ENCODE measurements at regions not wholly inside any gene's neighbourhood (a gene's known extent, or its start where the extent isn't known, plus 50 kb on each side); places are given as distances from the start of the nearest gene placed in this dataset.

DNA sequence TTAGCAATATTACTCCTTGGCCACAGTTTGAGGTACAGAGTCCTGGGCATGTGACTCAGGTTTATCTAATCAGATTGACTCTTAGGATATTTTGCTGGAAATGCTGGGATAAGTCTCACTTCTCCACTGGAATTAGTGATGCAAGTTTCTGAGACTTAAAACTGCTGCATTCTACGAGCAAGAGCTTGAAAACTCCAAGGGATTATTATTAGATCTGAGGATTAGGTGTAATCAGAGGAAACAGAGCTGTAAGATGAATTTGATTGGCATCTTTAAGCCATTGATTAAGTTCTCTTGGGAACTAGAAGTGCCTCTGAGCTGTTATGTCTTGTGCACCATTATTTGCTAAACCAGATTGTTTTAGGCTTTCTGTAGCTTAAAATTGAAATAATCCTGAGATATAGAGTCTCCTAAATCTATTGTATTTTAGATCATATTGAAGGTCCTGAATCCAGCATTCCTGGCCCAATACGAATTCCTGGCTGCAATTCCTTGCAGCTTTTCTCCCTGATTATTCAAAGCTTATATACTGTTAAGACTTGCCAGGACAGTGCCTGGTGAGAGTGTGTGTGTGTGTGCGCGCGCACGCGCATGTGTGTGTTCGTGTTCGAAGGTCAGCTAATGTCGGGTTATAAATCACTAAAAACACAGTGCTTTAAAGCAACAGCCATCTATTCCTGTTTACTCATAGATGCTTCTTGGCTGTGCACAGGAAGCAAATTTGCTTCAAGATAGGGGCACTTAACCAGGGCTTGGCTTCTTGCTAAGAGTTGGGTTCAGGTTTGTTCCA lies 735.1 kb downstream of the STIM2 start:
- no peak for FAIRE-seq
- no peak overlapping the region for H3K4me3 ChIP-seq
- H3K79me2 ChIP-seq (ENCODE audit: control insufficient read depth, insufficient read depth, low read length), result no peaks in the 10 kb centered on the region
- H3K27ac ChIP-seq (ENCODE audit: control insufficient read depth, insufficient read depth), result no peak overlapping the region
- H3K4me1 ChIP-seq (ENCODE audit: control insufficient read depth, insufficient read depth, low read length), result no peaks in the 10 kb centered on the region
- no peak for ATAC-seq
- no peak for DNase-seq (ENCODE audit: low read depth, low spot score)
- H3K36me3 ChIP-seq (ENCODE audit: control insufficient read depth in 2 of 2, insufficient read depth in 2 of 2, low read length in 1 of 2), result no peaks in the 10 kb centered on the region
- H4K20me1 ChIP-seq (ENCODE audit: control insufficient read depth, insufficient read depth), result no peaks in the 10 kb centered on the region
- RAD21 ChIA-PET (ENCODE audit: unreplicated experiment), result no interaction called here
- SMC1A ChIA-PET (ENCODE audit: uncharacterized antibody, unreplicated experiment), result no interaction called here
- no peaks in the 10 kb centered on the region for H3K9me3 ChIP-seq (replicated peaks; ENCODE audit: control insufficient read depth, insufficient read depth, low read length)
- intact Hi-C loops (cut with micrococcal nuclease; ENCODE audit: unreplicated experiment) (no loop called here), in situ Hi-C loops (cut with MboI) (no loop called here)
- no peak for TF ChIP-seq RELA (IDR thresholded peaks at IDR 0.05; ENCODE audit: borderline replicate concordance, partially characterized antibody)
- no peak for TF ChIP-seq HDAC6 (IDR thresholded peaks at IDR 0.05; ENCODE audit: unreplicated experiment)
- TF ChIP-seq POLR2AphosphoS2 (IDR thresholded peaks at IDR 0.05; ENCODE audit: low read depth, low read length), result no peak
- TF ChIP-seq NFIC (IDR thresholded peaks at IDR 0.05; ENCODE audit: low read depth, low read length), result no peak
- TF ChIP-seq SRF (IDR thresholded peaks at IDR 0.05; ENCODE audit: low read depth in 2 of 2, low read length in 2 of 2), result no peak
- no peak for TF ChIP-seq NFXL1 (IDR thresholded peaks at IDR 0.05; ENCODE audit: borderline replicate concordance)
- TF ChIP-seq RB1 (IDR thresholded peaks at IDR 0.05; ENCODE audit: borderline replicate concordance), result no peak
- TF ChIP-seq CREB1 (IDR thresholded peaks at IDR 0.05; ENCODE audit: low read depth), result no peak
- TF ChIP-seq KAT2A (conservative IDR thresholded peaks at IDR 0.05; ENCODE audit: control insufficient read depth, low read depth, low read length), result no peak
- TF ChIP-seq NR2C1 (IDR thresholded peaks at IDR 0.05), result no peak
- TF ChIP-seq KDM1A (IDR thresholded peaks at IDR 0.05; ENCODE audit: borderline replicate concordance), result no peak
- no peak for TF ChIP-seq FOS (IDR thresholded peaks at IDR 0.05; ENCODE audit: borderline replicate concordance, extremely low read depth, insufficient read length)
- no peak for TF ChIP-seq ETV6 (conservative IDR thresholded peaks at IDR 0.05 in 1 of 2, IDR thresholded peaks at IDR 0.05 in 1 of 2; ENCODE audit: borderline replicate concordance in 1 of 2, low read depth in 1 of 2)
- CTCF ChIA-PET, result interaction anchor here (1.3 kb wide), 1 partner anchor 19 kb away, joined by 3 read pairs; no protein-coding TSS in a partner anchor
- no TSS peak for BruUV-seq (replicated peaks)
- H2AFZ ChIP-seq (ENCODE audit: control insufficient read depth, low read depth, low read length), result no peak overlapping the region
- H3K27me3 ChIP-seq (replicated peaks in 1 of 2; ENCODE audit: control insufficient read depth in 2 of 2, insufficient read depth in 2 of 2, low read length in 1 of 2), result no peaks in the 10 kb centered on the region
- H3K9ac ChIP-seq (ENCODE audit: control insufficient read depth, insufficient read depth, low read length), result no peak overlapping the region
- 63% methylated on average over 10 of the region's 10 CpGs for WGBS (ENCODE audit: insufficient coverage, insufficient replicate concordance, low lambda C conversion rate, missing lambda C conversion rate)
- POLR2A ChIA-PET, result interaction anchor here (0.6 kb wide), 1 partner anchor 334 kb away, joined by 3 read pairs; no protein-coding TSS in a partner anchor
- H3K4me2 ChIP-seq (ENCODE audit: control insufficient read depth, insufficient read depth), result no peak overlapping the region

Measured in GM12878 (cell line).